ENCODE measurements at regions not wholly inside any gene's neighbourhood (a gene's known extent, or its start where the extent isn't known, plus 50 kb on each side); places are given as distances from the start of the nearest gene placed in this dataset.

DNA sequence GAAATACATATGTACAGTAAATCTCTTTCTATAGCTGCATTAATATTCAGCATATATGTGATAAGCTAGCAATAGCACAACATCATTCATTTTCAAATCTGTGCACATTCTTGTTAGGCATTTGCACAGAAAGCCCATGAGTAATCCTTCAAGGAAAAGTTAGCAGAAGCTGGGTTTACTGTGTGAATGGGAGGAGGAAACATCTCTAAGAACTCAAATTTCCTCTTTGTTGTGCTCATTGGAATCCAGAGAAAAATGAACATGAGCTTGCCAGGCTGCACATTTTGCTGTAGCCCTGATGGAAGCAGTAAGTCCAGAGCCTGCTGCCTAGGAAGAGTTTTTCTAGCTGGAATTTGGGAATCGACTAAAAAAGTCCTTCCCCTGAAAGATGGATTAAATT lies 214.2 kb upstream of the FOXD3 start:
- TF ChIP-seq, protein P1, sequence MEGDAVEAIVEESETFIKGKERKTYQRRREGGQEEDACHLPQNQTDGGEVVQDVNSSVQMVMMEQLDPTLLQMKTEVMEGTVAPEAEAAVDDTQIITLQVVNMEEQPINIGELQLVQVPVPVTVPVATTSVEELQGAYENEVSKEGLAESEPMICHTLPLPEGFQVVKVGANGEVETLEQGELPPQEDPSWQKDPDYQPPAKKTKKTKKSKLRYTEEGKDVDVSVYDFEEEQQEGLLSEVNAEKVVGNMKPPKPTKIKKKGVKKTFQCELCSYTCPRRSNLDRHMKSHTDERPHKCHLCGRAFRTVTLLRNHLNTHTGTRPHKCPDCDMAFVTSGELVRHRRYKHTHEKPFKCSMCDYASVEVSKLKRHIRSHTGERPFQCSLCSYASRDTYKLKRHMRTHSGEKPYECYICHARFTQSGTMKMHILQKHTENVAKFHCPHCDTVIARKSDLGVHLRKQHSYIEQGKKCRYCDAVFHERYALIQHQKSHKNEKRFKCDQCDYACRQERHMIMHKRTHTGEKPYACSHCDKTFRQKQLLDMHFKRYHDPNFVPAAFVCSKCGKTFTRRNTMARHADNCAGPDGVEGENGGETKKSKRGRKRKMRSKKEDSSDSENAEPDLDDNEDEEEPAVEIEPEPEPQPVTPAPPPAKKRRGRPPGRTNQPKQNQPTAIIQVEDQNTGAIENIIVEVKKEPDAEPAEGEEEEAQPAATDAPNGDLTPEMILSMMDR (IDR thresholded peaks at IDR 0.05 in 2 of 3, conservative IDR thresholded peaks at IDR 0.05 in 1 of 3; ENCODE audit: borderline replicate concordance in 1 of 3, insufficient read depth in 1 of 3, low read depth in 2 of 3, low read length in 2 of 3), result no peak
- TF ChIP-seq, protein P2, sequence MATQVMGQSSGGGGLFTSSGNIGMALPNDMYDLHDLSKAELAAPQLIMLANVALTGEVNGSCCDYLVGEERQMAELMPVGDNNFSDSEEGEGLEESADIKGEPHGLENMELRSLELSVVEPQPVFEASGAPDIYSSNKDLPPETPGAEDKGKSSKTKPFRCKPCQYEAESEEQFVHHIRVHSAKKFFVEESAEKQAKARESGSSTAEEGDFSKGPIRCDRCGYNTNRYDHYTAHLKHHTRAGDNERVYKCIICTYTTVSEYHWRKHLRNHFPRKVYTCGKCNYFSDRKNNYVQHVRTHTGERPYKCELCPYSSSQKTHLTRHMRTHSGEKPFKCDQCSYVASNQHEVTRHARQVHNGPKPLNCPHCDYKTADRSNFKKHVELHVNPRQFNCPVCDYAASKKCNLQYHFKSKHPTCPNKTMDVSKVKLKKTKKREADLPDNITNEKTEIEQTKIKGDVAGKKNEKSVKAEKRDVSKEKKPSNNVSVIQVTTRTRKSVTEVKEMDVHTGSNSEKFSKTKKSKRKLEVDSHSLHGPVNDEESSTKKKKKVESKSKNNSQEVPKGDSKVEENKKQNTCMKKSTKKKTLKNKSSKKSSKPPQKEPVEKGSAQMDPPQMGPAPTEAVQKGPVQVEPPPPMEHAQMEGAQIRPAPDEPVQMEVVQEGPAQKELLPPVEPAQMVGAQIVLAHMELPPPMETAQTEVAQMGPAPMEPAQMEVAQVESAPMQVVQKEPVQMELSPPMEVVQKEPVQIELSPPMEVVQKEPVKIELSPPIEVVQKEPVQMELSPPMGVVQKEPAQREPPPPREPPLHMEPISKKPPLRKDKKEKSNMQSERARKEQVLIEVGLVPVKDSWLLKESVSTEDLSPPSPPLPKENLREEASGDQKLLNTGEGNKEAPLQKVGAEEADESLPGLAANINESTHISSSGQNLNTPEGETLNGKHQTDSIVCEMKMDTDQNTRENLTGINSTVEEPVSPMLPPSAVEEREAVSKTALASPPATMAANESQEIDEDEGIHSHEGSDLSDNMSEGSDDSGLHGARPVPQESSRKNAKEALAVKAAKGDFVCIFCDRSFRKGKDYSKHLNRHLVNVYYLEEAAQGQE (IDR thresholded peaks at IDR 0.05; ENCODE audit: low read depth), result no peak
- no peak for TF ChIP-seq EZH2 (IDR thresholded peaks at IDR 0.05)
- no peak for TF ChIP-seq CEBPB (IDR thresholded peaks at IDR 0.05; ENCODE audit: low read depth)
- no peak for TF ChIP-seq RAD21 (IDR thresholded peaks at IDR 0.05; ENCODE audit: low read depth)
- TF ChIP-seq ZNF274 (IDR thresholded peaks at IDR 0.05; ENCODE audit: low read depth, low read length), result no peak
- TF ChIP-seq, protein P3, sequence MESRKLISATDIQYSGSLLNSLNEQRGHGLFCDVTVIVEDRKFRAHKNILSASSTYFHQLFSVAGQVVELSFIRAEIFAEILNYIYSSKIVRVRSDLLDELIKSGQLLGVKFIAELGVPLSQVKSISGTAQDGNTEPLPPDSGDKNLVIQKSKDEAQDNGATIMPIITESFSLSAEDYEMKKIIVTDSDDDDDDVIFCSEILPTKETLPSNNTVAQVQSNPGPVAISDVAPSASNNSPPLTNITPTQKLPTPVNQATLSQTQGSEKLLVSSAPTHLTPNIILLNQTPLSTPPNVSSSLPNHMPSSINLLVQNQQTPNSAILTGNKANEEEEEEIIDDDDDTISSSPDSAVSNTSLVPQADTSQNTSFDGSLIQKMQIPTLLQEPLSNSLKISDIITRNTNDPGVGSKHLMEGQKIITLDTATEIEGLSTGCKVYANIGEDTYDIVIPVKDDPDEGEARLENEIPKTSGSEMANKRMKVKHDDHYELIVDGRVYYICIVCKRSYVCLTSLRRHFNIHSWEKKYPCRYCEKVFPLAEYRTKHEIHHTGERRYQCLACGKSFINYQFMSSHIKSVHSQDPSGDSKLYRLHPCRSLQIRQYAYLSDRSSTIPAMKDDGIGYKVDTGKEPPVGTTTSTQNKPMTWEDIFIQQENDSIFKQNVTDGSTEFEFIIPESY (IDR thresholded peaks at IDR 0.05; ENCODE audit: extremely low read depth, insufficient replicate concordance, low read length), result no peak
- TF ChIP-seq POLR2AphosphoS5 (IDR thresholded peaks at IDR 0.05; ENCODE audit: low read depth, low read length), result no peak
- no peak for TF ChIP-seq EGR1 (IDR thresholded peaks at IDR 0.05; ENCODE audit: low read depth)
- no peak for TF ChIP-seq SP1 (IDR thresholded peaks at IDR 0.05; ENCODE audit: low read depth)
- no peak for TF ChIP-seq POLR2A (IDR thresholded peaks at IDR 0.05; ENCODE audit: borderline replicate concordance, extremely low read depth, insufficient read depth, insufficient read length)
- TF ChIP-seq JUND (IDR thresholded peaks at IDR 0.05), result no peak
